HG02623 (cell line): ENCODE measurements at regions not wholly inside any gene's neighbourhood (a gene's known extent, or its start where the extent isn't known, plus 50 kb on each side); places are given as distances from the start of the nearest gene placed in this dataset.

Source experiments
- ATAC-seq: cut with Tn5 transposase; IDR thresholded peaks from one replicate; pipeline ENCODE4 v1.9.1; 2021; ENCODE audit warnings: moderate library complexity; ENCODE audit not compliant: unreplicated experiment

DNA sequence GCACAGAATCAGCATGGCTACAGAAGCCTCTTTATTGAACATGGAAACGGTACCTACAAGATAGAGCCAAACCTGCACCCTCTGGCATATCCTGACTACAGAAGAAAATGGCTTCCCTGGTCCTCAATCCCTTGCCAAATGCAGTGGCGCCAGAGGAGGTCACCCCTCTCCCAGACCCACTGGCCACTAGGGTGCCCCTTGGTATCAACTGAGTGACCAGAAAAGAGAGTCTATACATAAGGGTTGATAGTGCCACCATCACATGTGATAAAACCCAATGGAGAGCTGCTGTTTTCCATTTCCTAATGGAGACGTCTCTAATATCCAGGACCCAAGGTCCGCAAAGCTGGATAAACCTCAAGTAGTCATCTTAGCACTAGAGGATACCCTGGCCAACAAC is 52.7 kb upstream of the ALK start:
- ATAC-seq = no peak

DNA sequence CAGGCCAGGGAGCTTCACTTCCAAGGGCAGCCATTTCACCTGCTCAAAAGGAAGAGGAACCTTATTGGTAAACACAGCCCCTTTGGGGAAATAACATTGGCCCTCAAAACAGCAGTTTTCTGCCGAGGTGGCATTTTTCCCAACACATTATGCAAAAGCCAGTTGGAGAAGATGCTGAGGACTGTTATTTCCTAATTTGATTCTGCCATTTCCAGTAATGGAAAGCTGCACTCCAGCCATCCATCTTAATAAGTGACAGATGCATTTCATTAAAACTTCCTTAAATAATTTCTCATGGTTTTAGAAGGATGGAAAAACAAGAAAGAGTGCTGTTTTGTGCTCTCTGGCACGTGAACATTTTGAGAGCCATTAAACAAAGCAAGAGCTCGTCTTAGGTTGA is 55.9 kb upstream of the ALK start:
- no peak for ATAC-seq

DNA sequence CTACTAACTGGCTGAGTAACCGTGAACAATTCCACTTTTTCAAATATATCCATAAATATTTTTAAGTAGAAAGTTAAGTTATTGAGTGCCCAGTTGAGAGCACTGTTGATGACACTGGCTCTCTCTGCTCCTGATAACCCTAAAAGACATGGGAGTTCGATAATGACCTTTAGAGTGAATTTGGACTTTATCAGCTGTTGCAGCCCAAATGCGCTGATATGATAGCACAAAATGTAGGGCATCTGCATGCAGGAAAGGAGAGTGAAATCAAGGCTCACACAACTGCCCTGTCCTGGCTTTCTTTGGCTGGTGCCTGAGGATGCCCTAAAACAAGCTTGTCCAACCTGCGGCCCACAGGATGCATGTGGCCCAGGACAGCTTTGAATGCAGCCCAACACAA is 60.0 kb upstream of the ALK start:
- no peak for ATAC-seq

DNA sequence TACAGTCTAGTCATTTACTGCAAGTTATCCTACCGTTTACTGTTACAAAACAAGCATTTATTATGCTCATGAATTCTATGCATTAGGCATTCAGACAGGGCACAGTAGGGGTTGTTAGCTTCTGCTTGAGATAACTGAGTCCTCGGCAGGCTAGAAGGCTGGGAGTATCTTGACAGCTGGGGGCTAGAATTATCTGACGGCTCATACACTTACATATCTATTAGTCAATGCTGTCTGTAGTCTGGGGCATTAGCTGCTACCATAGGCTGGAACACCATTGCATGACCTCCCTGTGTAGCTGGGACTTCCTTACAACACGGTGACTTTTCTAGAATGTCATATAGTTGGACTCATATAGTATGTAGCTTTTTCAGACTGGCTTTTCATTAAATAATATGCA is 61.9 kb upstream of the ALK start:
- no peak for ATAC-seq

DNA sequence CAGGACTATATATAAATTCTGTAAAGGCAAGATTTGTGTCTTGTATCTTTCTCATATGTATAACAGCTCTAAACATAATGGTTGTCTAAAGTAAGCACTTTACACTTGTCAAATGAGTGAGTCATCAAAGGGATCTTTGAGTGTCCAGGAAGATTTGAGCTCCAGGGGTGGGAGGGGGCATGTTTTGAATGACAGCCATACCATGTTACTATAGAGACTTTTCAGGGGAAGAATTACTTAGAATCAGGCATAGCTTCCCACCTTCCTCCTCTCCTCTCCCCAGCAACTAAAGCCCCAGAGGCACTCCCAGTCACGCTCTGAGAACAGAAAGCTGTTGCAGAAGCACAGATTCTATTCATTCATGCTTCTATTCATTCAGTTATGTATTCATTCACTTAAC is 65.8 kb upstream of the ALK start:
- no peak for ATAC-seq

DNA sequence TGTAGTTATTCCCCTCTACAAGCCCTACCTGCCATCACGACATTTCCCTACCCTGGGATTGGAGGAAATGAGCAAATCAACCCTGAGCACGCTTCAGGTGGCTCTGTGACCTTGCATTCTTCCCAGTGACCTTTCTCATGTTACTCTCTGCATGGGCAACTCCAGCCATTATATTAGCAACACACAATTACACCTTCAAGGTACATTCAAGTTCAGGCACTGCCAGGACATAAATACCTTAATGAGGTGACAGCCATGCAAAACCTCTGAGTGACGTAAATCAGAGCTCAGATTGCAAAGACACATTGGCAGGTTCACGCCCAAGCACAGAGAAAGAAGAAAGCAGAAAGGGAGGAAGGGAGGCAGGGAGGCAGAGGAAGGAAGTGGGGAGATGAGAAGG is 68.7 kb upstream of the ALK start:
- ATAC-seq = no peak

DNA sequence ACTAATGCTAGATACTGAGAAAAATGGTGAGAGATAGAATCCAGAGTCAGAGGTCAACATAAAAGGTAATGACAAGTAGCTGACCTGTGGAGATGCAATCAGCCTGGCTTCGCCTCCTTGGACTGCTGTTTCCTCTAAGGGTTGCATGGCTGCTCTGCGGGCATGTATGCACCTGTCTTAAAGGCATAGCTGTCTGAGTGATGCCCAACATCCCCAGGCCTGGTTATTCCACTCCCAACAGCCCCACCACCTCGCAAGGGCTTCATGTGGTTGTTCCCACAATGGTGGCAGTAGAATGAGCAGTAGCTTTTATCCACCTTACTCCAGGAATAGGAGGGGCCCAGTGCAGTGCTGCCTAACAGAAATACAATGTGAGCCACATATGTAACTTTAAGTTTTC is 69.7 kb upstream of the ALK start:
- ATAC-seq = no peak

DNA sequence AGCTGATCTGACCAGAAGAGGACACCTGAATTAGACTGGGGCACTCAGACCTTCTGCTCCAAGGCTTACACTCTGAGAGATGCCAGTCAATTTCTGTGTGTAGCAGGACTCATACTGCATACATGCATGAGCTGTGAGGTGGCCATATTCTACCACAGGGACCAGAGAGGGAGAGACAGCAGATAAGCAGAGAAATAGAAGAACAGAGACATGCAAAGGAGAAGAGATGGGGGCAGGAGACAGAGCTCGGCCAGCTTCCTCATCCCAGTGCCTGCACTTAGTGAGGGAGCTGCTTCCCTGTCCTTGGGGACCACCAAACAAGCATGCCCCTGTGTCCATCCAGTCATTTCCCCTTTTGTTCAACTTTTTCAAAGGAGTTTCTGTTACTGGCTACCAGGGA is 73.9 kb upstream of the ALK start:
- no peak for ATAC-seq

DNA sequence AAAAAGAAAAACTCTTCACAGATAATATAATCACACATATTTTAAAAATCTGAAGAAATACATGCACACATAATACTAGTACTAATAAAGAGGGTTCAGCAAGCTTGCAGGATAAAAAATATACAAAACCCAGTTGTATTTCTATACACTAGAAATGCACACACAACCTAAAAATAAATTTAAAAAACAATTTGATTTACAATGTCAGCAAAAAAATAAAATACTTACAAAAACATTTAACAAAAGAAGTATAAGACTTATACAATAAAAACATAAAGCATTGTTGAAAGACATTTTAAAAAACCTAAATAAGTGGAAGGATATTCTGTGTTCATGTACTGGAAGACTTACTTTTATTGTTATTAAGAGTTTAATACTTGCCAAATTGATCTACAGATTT is 81.7 kb upstream of the ALK start:
- no peak for ATAC-seq

DNA sequence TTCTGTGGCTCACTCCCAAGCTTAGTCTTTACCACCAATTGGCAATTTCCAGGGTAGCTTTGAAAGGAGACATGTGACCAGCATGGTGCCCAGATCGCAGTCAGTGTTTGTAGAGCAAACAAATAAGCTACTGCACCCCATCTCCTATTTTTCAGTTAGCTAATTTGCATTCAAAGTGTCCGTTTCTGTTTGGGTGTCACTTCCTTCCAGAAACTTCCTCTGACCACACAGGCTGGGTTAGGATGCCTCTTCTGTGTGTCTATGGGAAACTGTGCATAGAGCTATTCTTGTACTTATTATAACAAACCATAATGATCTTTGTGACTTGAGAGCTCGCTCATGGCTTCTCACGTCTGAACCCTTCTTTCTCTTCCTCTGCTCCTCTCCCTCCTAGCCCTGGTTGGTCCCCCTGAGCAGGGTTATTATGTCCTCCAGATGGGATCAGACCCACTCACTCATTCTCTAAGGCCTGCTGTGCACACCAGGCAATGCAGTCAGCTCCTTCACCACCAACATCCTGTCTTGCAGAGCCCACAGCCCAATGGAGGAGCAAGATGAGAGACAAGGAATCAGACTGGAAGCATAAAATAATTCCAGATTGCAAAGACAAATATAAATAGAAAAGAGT is 101.2 kb upstream of the ALK start:
- ATAC-seq = peak; percentile 72

DNA sequence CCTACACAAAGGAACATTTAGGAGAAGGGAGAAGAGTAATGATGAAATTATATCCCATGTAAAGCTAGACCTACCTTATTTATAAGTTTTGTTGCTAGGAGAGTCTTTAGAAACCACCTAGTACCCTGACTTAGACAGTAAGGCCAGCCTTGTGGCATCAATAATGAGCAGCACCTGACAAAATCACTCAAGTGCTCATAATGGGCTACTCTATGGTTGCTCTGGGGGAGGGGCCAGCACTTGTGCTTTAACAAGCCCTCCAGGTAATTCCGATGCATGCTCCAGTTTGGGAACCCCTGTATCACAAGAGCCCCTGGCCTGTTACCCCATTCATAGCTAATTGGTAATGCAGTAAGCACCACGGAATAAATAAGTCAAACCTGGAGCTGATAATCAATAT is 102.9 kb upstream of the ALK start:
- ATAC-seq = no peak

DNA sequence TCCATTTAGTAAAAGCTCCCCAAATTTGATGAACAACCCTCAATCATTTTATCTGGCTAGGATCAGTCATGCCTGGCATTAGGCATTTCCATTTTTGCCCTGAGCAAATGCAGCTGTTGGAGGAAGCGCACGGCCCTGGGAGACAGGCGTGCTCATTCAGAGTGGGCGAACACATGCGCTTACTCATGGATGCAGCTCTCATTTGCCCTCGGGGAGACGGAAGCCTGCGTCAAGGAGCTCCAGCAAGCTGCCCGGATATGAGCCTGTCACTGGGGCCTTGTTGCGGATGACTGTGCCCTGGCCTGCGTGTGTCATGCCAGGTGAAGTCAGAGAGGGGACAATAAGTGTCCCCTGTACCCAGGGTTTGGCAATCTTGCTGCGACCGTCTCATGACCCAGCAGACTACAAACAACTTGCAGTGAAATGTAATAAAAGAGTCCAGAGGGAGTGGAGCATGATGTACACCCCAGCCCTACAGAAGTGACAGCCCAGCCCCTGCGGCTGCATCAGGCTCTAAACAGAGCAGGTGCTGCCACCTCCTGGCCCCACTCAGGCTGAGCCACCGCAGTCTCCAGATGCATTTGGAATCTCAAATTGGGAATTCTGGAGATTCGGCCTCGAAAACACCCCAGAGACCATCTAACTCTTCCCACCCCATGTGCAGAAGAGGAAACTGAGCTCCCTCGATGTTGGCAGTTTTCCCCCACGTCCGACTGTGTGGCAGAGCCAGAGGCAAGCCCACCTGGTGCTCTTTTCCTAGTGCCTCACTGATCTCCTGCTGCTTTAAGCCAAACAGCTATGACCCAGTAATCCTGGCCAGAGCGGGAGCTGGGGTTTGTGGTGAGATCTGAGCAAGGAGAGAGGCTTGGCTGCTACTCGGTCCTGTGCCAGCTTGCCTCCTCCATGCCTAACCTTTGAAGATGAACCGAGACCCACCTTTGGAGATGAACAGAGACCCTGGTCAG is 105.0 kb upstream of the ALK start:
- no peak for ATAC-seq

DNA sequence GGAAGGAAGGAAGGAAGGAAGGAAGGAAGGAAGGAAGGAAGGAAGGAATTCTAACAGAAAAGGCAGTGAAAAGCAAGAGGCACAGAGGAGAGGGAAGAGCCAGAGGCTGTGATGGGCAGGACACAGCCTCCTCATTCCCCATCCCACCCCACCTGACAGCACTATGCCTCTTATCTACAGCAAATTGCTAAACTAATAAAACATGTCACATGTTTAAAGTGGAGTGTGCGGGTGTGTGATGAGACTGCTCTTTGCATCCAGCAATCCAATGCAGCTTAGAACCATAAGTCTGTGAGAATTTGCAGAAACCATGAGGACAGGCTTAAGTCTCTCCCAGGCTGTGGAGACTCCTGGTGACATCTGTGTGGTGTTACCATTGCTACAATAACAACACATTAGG is 108.4 kb upstream of the ALK start:
- no peak for ATAC-seq

DNA sequence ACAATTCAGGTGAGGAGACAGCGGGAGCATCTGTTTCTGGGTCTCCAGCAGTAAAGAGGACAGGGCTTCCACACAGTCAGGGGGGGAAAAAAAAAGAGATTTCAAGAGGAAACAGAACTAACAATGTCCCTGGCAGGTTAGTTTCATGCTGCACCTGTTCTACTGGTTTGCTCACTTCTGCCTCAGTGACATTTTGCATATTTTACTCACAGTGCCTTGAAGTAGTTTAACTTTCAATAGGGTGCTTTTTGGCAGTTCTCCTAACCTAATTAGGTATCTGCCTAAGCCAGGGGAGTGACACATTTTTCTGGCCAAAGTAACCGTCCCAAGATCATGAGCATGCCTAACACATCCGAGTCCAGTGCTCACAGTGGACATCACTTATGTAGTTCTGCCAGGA is 109.0 kb upstream of the ALK start:
- no peak for ATAC-seq

DNA sequence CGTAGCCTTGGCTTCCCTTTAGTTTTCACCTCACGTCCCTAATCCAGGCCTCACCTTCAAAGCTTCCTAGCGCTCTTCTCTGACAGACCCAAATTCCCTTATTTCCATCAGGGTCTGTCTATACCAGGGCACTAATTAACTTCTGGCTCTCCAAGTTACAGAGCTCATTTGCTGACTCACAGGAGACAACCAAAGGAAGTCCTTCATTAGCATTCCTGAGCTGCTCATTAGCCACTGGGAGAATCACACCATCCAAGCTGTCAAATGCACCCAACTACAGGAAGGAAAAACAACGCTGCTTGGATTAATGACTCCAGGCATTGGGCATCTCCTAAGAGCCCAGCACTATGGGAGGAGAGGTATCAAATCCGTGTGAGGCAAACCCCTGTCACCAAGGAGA is 109.8 kb upstream of the ALK start:
- no peak for ATAC-seq

DNA sequence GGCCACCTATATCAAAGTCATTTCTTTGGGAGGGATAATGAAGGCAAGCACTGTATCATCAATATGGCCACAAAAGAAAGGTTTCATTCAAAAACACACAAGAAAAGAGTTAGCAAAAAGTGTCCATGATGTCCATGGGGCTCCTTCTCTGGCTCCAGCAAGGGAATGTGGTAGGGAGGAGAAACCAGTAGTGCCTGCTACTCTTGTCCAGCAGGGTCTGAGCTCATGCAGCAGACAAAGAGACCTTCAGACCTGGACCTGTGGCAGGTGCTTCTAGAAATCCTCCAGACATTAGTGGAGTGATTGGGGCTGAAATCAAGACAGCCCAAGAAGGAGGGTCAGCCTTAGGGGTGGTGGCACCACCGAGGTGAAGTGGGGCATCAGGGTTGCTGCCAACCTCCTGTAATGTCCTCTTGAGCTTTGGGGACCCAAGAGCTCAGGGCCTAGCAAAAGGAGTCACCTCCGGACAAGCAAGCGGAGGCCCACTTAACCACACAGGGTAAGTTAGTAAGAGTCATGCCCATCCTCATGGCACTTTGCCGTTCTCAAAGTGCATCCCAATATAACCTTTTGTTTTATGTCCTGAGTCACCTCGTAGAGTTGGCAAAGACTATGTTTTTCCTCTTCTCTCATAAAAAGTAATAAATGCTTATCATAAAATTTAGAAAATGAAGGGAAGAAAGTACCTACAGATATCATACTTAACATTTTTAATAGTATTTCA is 112.6 kb upstream of the YPEL5 start:
- ATAC-seq = no peak

DNA sequence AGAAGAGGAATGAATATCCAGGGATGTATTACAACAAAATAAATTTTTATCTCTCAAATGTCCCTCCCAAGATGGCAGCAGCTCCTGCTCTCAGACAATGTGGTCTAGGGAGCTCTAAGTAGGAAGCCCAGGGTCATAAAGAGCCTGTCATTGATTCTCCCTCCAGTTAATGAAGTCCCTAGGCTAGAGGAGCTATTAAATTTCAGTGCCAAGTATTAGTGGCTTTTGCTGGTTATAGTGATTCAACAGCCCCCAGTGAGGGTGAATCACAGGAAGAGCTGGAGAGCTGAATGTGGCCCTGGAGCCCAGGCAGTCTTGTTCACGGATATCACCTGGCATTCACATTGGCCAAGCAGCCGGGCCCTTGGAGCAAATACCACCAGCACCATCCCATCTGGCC is 109.8 kb upstream of the YPEL5 start:
- ATAC-seq = no peak

DNA sequence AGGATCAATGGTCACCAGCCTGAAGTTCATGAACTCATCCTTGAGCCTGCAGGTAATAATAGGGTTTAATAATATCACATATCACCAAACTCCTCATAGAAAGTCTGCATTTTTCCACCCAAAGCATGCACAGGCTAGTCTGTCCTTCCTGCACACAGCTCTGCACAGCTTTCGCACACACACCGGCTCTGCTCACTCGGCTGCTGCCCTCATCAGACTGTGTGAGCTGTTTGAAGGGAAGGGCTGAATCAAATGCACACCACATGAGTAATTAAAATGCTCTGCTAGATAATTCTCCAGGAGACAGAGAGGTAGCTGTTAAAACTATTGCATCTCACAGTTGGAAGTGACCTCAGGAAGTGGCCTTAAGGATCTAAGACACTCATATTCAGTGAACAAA is 108.4 kb upstream of the YPEL5 start:
- ATAC-seq = no peak

DNA sequence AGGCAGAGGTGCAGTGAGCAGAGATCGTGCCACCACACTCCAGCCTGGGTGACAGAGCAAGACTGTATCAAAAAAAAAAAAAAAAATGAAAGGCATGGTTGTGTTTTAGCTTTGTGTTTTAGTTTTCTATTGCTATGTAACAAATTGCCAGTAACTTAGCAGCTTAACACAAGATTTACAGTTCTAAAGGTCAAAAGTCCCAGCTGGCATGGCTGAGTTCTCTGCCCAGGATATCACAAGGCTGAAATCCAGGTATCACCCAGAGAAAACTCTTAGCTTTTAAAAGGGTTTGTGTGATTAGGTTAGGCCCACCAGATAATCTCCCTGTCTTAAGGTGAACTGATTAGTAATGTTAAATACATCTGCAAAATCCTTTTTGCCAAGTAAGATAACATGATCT is 107.7 kb upstream of the YPEL5 start:
- no peak for ATAC-seq

DNA sequence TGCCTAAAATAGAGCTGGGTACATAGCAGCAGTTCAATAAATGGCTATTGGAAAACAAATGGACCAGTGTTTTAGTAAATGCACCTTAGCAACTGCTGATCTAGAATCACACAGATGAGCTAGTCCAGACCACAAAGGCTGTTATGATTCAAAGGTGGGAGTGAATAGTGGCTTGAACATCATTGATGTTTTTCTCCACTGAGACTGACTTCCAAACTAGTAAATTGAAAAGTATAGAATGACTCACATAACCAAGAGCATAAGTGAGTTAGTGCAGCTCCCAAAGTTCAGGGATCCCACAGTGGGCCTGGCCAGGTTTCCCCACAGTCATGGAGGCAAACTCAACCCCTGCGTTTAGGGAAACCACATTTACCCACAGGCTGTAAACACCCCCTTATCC is 106.7 kb upstream of the YPEL5 start:
- no peak for ATAC-seq

DNA sequence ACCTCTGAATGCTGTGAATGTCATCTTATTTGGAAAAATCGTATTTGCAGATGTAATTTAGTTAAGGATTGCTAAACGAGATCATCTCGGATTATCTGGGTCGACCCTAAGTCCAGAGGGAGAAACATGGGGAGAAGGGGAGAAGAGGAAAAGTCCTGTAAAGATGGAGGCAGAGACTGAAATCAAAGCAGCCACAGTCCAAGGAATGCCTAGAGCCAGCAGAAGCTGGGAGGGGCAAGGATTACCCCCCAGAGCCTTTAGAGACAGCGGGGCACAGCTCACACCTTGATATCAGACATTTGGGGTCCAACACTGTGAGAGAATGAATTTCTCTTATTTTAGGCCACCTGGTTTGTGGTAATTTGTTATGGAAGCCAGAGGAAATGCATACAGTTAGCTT is 104.9 kb upstream of the YPEL5 start:
- no peak for ATAC-seq

DNA sequence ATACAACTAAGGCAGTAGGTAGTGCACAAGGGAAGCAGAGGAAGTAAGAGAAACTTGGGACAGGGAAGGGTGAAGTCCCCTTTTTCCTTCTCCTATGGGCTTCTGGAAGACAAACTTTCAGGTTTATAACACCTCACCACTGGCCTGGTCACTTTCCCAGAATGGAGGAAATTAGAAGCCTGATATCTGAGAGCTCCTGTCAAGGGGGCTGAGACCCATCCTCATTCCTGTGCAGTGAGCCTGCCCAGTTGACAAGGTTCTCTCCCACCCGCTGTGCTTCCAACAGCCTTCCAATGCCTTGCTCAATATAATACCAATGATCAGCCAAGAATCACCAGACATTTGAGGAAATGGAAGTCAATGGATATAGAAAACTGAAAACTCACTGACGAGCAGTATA is 100.4 kb upstream of the YPEL5 start:
- ATAC-seq = no peak
